EH (cell line): ENCODE measurements at regions not wholly inside any gene's neighbourhood (a gene's known extent, or its start where the extent isn't known, plus 50 kb on each side); places are given as distances from the start of the nearest gene placed in this dataset.
"Not testable (repeated sequence)": the region's sequence is repeated elsewhere in the genome, so short reads cannot be mapped to it uniquely, and the experiment has no call there.

Experiments
- DNase-seq: peaks from one replicate; pipeline ENCODE4 v3.0.0-alpha.2; 2015; ENCODE audit warnings: low read depth

GRCh38 chr6:93083337-93084230 lies 335.8 kb downstream of the EPHA7 start:
- no peak for DNase-seq

- DNase-seq: no peak
Measured at GRCh38 chr6:93081901-93082300, 337.5 kb downstream of the EPHA7 start.

DNA sequence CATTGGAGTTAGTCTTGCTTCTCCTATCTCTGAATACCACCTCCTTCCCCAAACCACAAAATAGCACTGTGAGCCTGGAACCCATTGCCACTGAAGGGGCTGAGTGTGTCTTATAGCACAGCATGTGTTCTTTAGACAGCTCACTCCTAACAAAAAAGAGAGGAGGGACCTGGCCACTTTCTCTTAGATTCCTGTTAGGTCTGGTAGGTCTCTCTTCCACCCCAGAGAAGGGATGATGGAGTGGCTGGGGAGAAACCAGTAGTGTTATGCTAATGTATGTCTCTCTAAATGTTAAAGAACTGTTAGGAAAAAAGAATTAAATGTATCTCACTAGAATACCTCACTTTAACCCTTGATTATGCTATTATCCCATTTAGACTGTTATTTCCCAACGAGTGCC lies 340.3 kb downstream of the EPHA7 start:
- no peak for DNase-seq

- no peak for DNase-seq
Measured at GRCh38 chr6:93073811-93074210, 345.5 kb downstream of the EPHA7 start.

- no peak for DNase-seq
Measured at GRCh38 chr6:93069856-93070255, 349.5 kb downstream of the EPHA7 start.

- DNase-seq: no peak
Measured at GRCh38 chr6:93059911-93060310, 359.4 kb downstream of the EPHA7 start.

- no peak for DNase-seq
Measured at GRCh38 chr6:93057584-93057983, 361.8 kb downstream of the EPHA7 start.

DNA sequence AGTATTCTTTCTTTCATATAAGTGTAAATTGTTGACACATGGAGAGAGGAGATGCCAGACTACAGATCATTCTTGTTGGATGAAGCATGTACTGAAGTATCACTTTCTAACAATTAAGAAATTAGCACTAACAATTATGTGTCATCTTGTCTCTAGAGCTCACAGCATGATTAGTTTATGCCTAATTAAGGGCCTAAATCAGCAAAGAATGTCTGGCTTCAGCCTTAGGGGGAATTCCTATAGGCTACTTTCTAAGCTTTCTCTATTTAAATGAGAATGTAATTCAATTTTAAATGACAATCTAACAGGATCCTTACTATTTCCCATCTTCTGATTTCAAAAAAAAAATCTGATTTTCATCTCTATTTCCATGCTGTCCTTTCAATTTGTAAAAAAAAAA lies 371.0 kb downstream of the EPHA7 start:
- no peak for DNase-seq

DNA sequence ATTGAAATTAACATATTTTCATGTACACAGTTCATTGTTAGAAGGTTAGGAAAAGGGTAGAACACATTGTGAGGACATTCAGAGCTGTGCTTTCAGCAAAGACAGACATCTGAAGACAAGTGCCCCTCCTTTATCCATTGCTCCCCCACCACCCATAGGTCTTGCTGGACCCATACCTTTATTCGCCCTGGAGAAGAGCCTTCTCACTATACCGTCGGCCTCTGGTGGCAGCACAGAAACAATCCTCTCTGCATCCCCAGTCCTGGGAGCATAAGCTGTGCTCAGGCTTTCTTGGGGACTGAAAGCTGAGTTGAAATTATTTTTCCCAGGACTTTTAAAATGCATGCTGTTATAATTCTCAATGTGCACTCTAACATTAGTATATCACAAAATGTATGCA lies 372.3 kb downstream of the EPHA7 start:
- DNase-seq: no peak

- DNase-seq: no peak
Measured at GRCh38 chr6:93045156-93045555, 374.2 kb downstream of the EPHA7 start.

DNA sequence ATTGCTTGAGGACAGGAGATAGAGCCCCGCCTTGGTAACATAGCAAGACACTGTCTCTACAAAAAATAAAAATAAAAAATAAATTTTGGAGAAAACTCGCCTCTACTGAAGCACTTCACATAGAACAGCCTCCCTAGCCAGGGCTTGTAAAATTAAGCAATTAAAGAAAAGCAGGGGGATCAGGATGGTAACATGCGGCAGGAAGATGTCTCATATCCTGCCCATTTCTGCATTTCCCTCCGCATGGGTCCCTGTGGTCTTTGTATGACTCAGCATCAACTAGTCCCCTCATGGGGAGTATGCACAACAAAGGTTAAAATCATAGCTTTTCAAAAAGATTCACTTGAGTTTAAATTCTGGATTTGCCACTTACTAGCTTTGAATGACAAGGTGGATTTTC lies 379.0 kb downstream of the EPHA7 start:
- DNase-seq: no peak

DNA sequence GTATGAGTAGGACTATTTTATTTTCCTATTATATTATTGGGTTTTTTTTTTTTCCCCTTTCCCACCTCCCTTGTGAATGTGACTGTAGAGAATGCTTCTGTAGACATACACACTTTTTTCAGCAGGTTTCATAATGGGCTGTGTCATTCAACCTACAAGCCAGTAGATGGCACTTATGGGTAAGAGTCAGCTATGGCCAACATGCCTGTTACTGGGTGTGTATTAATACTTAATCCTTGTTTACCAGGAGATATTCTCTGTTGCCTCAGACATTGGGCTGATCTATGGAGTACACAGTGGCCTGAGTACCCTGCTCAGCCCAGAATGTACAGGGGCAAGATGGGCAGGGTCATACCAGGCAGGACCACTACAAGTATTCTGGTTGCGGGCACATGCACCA lies 382.5 kb downstream of the EPHA7 start:
- no peak for DNase-seq

DNA sequence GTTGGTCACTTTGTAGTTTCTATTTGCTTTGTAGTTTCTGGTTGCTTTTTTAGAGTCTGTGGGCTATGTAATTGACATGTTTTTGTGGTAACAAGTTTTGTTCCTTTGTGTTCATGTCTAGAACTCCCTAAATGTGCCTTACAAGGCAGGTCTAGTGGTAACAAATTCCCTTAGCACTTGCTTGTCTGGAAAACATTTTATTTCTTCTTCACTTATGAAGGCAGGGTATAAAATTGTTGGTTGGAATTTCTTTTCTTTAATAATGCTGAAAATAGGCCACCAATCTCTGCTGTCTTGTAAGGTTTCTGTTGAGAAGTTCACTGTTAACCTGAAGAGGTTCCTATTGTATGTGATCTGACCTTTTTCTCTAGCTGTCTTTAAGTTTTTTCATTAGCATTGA lies 383.6 kb downstream of the EPHA7 start:
- no peak for DNase-seq

DNA sequence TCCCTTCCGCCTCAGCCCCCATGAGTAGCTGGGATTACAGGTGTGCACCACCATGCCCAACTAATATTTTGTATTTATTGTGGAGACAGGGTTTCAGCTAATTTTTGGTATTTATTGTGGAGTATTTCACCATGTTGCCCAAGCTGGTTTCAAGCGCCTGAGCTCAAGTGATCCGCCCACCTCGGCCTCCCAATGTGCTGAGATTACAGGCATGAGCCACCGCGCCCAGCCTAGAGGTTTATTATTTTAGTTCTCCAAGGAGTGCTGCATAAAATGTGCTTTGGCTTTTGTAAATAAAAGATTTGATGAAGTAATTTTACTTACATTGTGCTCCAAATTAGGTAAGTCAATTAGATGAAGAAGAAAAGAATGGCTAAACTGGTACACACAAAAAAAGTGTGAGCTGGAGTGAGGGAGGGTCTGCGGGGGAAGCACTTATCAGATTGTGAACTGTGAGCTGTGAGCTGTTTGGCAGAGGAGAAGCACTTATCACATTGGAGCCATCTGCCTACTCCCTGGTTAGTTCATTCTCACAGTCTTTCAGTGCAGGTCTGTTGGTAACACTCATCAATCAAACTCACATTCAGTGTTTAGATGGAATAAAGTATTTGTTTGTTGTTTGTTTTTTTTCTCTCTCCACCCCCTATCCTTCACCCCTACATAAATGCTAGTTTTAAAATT lies 398.0 kb downstream of the EPHA7 start:
- DNase-seq: no peak

DNA sequence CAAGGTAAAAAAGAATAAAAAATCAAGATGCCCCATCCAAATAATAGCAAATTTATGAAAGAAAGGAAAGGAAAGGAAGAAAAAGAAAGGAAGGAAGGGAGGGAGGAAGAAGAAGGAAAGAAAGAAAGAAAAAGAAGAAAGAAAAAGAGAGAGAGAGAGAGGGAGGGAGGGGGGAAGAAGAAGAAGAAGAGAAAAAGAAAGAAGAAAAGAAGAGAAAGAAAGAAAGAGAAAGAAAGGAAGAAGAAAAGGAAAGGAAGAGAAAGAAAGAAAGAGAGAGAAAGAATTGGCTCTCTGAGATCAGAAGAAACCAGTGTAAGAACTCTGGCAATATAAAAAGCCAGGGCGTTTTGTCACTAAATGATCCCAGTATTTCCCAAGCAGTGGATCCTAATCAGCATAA lies 401.7 kb downstream of the EPHA7 start:
- DNase-seq: no peak

DNA sequence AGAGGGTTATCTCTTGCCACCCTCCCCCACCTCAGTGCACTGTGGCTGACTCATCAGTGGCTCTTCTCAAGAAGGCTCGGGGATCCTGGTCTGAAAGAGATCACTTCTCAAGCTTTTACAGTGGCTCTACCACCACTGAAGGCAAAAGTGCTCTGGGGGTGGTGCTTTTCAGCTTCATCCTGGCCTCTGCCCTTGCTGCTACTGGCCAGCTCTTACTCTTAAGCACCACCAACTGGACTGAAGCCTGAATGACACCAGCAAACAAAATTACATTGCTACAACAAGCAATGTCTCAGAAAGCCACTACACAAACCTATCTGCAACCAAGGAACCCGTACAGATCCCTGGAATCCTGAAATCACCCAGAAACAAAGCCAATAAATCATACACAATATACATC lies 402.1 kb downstream of the EPHA7 start:
- DNase-seq: no peak

GRCh38 chr6:93013054-93013453 lies 406.3 kb downstream of the EPHA7 start:
- DNase-seq: no peak

GRCh38 chr6:93008375-93008774 lies 411.0 kb downstream of the EPHA7 start:
- DNase-seq: no peak

DNA sequence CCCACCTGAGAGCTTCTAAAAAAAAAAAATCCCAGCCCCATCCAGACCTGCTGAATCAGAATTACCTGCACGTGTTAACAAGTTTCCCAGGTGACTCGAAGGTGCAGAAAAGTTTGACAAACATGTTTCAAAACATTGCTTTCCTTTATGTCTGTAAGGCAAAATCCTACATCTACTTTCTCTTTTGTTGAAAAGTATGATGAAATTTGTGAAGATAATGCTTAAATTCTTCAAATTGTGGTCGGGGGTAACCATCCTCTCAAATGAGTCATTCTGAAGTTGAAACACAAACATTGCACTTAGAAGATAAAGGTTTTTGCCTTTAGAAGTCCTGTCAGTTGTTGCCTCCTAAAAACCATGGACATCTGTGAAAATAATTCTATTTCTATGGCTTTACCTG lies 429.7 kb downstream of the EPHA7 start:
- DNase-seq: no peak

GRCh38 chr6:92979281-92979680 lies 440.1 kb downstream of the EPHA7 start:
- DNase-seq: no peak

GRCh38 chr6:92977018-92977417 lies 442.3 kb downstream of the EPHA7 start:
- DNase-seq: no peak

GRCh38 chr6:92967362-92967761 lies 452.0 kb downstream of the EPHA7 start:
- no peak for DNase-seq

GRCh38 chr6:92962846-92963245 lies 456.5 kb downstream of the EPHA7 start:
- no peak for DNase-seq

- DNase-seq: not testable (repeated sequence)
Measured at GRCh38 chr6:92952111-92952510, 467.2 kb downstream of the EPHA7 start.
